Mesenchymal stem cell (in vitro differentiated cells and primary cell): ENCODE measurements at regions not wholly inside any gene's neighbourhood (a gene's known extent, or its start where the extent isn't known, plus 50 kb on each side); places are given as distances from the start of the nearest gene placed in this dataset.
"Not testable (repeated sequence)": the region's sequence is repeated elsewhere in the genome, so short reads cannot be mapped to it uniquely, and the experiment has no call there.

Experiments used
- DNase-seq: peaks from one replicate; pipeline ENCODE4 v3.0.0-alpha.2; 2013
- H2AFZ ChIP-seq: one replicate; pipeline ENCODE4 v1.6.1; 2013; ENCODE audit warnings: low read depth, mild to moderate bottlenecking, control low read depth, inconsistent platforms, low read length, moderate library complexity
- H2AK5ac ChIP-seq: 2 replicates; pipeline ENCODE4 v1.6.1; 2013; ENCODE audit warnings: low read length, moderate library complexity, mild to moderate bottlenecking, inconsistent platforms; ENCODE audit not compliant: severe bottlenecking
- H2BK120ac ChIP-seq: one replicate; pipeline ENCODE4 v1.6.1; 2013; ENCODE audit warnings: low read depth, mild to moderate bottlenecking, inconsistent platforms, low read length, moderate library complexity
- H2BK12ac ChIP-seq, 2 experiments: one replicate each; pipeline ENCODE4 v1.6.1; 2013; ENCODE audit warnings: inconsistent platforms in 2 of 2, low read length in 2 of 2, mild to moderate bottlenecking in 2 of 2, moderate library complexity in 2 of 2, control low read depth in 1 of 2
- H2BK15ac ChIP-seq: one replicate; pipeline ENCODE4 v1.6.1; 2013; ENCODE audit warnings: mild to moderate bottlenecking, low read depth, inconsistent platforms; ENCODE audit not compliant: poor library complexity, severe bottlenecking
- H2BK5ac ChIP-seq: 2 replicates; pipeline ENCODE4 v1.6.1; 2013; ENCODE audit warnings: low read depth, mild to moderate bottlenecking, low read length, control low read depth, inconsistent platforms; ENCODE audit not compliant: poor library complexity, severe bottlenecking
- H3K14ac ChIP-seq, 2 experiments: one replicate each; pipeline ENCODE4 v1.6.1; 2013; ENCODE audit warnings: inconsistent platforms in 2 of 2, low read length in 2 of 2, control low read depth in 1 of 2, mild to moderate bottlenecking in 1 of 2, moderate library complexity in 1 of 2
- H3K18ac ChIP-seq, 2 experiments: one replicate each; pipeline ENCODE4 v1.6.1; 2013; ENCODE audit warnings: inconsistent platforms in 2 of 2, low read length in 2 of 2, control low read depth in 1 of 2, low read depth in 1 of 2, mild to moderate bottlenecking in 1 of 2
- H3K23ac ChIP-seq, 2 experiments: one replicate each; pipeline ENCODE4 v1.6.1; 2013; ENCODE audit warnings: inconsistent platforms in 2 of 2, low read length in 2 of 2, mild to moderate bottlenecking in 2 of 2, moderate library complexity in 2 of 2, control low read depth in 1 of 2
- H3K27ac ChIP-seq: 2 replicates; pipeline ENCODE4 v1.5.1; 2013; ENCODE audit warnings: mild to moderate bottlenecking, moderate library complexity, low read length, control low read depth, inconsistent platforms; ENCODE audit not compliant: poor library complexity, severe bottlenecking
- H3K27me3 ChIP-seq, 2 experiments: 2 replicates each; pipeline versions ENCODE4 v1.6.1 to v1.7.0; 2013; ENCODE audit warnings: low read length in 2 of 2, mild to moderate bottlenecking in 2 of 2, moderate library complexity in 2 of 2, control low read depth in 1 of 2, inconsistent platforms in 1 of 2; ENCODE audit not compliant: control insufficient read depth in 1 of 2, insufficient read depth in 1 of 2
- H3K36me3 ChIP-seq, 2 experiments: 2 replicates each; pipeline versions ENCODE4 v1.6.1 to v1.7.0; 2013; ENCODE audit warnings: low read length in 2 of 2, control low read depth in 1 of 2, inconsistent platforms in 1 of 2, low read depth in 1 of 2, mild to moderate bottlenecking in 1 of 2; ENCODE audit not compliant: insufficient read depth in 2 of 2, control insufficient read depth in 1 of 2
- H3K4ac ChIP-seq, 2 experiments: one replicate each; pipeline ENCODE4 v1.6.1; 2013; ENCODE audit warnings: inconsistent platforms in 2 of 2, low read length in 2 of 2, mild to moderate bottlenecking in 2 of 2, moderate library complexity in 2 of 2, control low read depth in 1 of 2, low read depth in 1 of 2
- H3K4me1 ChIP-seq: 2 replicates; pipeline ENCODE4 v1.6.1; 2013; ENCODE audit warnings: low read depth, low read length, control low read depth; ENCODE audit not compliant: control insufficient read depth, insufficient read depth
- H3K4me2 ChIP-seq: 2 replicates; pipeline ENCODE4 v1.6.1; 2013; ENCODE audit warnings: low read length, mild to moderate bottlenecking, inconsistent platforms; ENCODE audit not compliant: poor library complexity, severe bottlenecking
- H3K4me3 ChIP-seq, 2 experiments: 2 replicates each; pipeline versions ENCODE4 v1.5.1 to v1.7.0; 2013; ENCODE audit warnings: low read length in 2 of 2, mild to moderate bottlenecking in 2 of 2, control low read depth in 1 of 2, low read depth in 1 of 2; ENCODE audit not compliant: insufficient read depth in 1 of 2
- H3K79me1 ChIP-seq: replicated peaks from 2 replicates; pipeline ENCODE4 v1.6.1; 2013; ENCODE audit warnings: mild to moderate bottlenecking, control low read depth, low read length, inconsistent platforms; ENCODE audit not compliant: poor library complexity, severe bottlenecking
- H3K9ac ChIP-seq: 2 replicates; pipeline ENCODE4 v1.7.0; 2013; ENCODE audit warnings: mild to moderate bottlenecking, low read length, moderate library complexity
- H3K9me3 ChIP-seq: 2 replicates; pipeline ENCODE4 v1.7.0; 2013; ENCODE audit warnings: mild to moderate bottlenecking, low read length; ENCODE audit not compliant: control insufficient read depth
- H4K8ac ChIP-seq: one replicate; pipeline ENCODE4 v1.6.1; 2013; ENCODE audit warnings: inconsistent platforms, mild to moderate bottlenecking, low read length, moderate library complexity
- H4K91ac ChIP-seq: one replicate; pipeline ENCODE4 v1.6.1; 2013; ENCODE audit warnings: mild to moderate bottlenecking, low read length, inconsistent platforms
- WGBS: methylation state at CpG from one replicate; pipeline ENCODE4 v1.1.7; 2013; ENCODE audit warnings: mixed read lengths; 5-methylcytosine and 5-hydroxymethylcytosine counted together

- not testable (repeated sequence) for H2AK5ac ChIP-seq, H3K4ac ChIP-seq, H3K9ac ChIP-seq, H2BK5ac ChIP-seq, H3K4me2 ChIP-seq, H2AFZ ChIP-seq, H3K14ac ChIP-seq, H2BK15ac ChIP-seq, H3K27me3 ChIP-seq, H3K4me1 ChIP-seq, H4K91ac ChIP-seq, H3K27ac ChIP-seq, DNase-seq, H3K4me3 ChIP-seq, H3K23ac ChIP-seq, H3K79me1 ChIP-seq, H3K9me3 ChIP-seq, H2BK12ac ChIP-seq, H2BK120ac ChIP-seq, H3K18ac ChIP-seq, H4K8ac ChIP-seq, H3K36me3 ChIP-seq
- 100% methylated on average over 1 of the region's 43 CpGs for WGBS
Observed at GRCh38 chr21:6126976-6127732, 4394.2 kb upstream of the TPTE start.

GRCh38 chr21:6130734-6131133 is 4390.6 kb upstream of the TPTE start:
- not testable (repeated sequence) for H3K4me2 ChIP-seq, H4K8ac ChIP-seq, H2AFZ ChIP-seq, H3K23ac ChIP-seq, H3K14ac ChIP-seq, H3K4me1 ChIP-seq, H2AK5ac ChIP-seq, H3K18ac ChIP-seq, H3K9me3 ChIP-seq, H4K91ac ChIP-seq, H3K79me1 ChIP-seq, H2BK5ac ChIP-seq, H2BK120ac ChIP-seq, H3K36me3 ChIP-seq, DNase-seq, H3K27me3 ChIP-seq, H2BK15ac ChIP-seq, H3K4me3 ChIP-seq, H2BK12ac ChIP-seq, H3K9ac ChIP-seq, H3K4ac ChIP-seq, H3K27ac ChIP-seq
- no CpG with 5 or more reads among the region's 13 CpGs for WGBS

GRCh38 chr21:6133373-6133772 is 4388.0 kb upstream of the TPTE start:
- H2BK12ac ChIP-seq, H3K9ac ChIP-seq, H3K4me3 ChIP-seq, H3K27ac ChIP-seq, H3K36me3 ChIP-seq, H2BK5ac ChIP-seq, H4K8ac ChIP-seq, H4K91ac ChIP-seq, H3K4ac ChIP-seq, H2BK120ac ChIP-seq, H3K4me1 ChIP-seq, H2BK15ac ChIP-seq, DNase-seq, H3K4me2 ChIP-seq, H3K27me3 ChIP-seq, H3K23ac ChIP-seq, H3K18ac ChIP-seq, H3K14ac ChIP-seq, H2AK5ac ChIP-seq, H3K9me3 ChIP-seq, H3K79me1 ChIP-seq, H2AFZ ChIP-seq: not testable (repeated sequence)
- WGBS, result no CpG with 5 or more reads among the region's 11 CpGs

- not testable (repeated sequence) for H4K8ac ChIP-seq, H3K14ac ChIP-seq, H3K36me3 ChIP-seq, H3K23ac ChIP-seq, H2BK15ac ChIP-seq, H2BK5ac ChIP-seq, H2BK120ac ChIP-seq, H3K4me1 ChIP-seq, H3K4ac ChIP-seq, H4K91ac ChIP-seq, H3K18ac ChIP-seq, H3K9ac ChIP-seq, H2AK5ac ChIP-seq, H3K4me2 ChIP-seq, H3K27ac ChIP-seq, DNase-seq, H3K27me3 ChIP-seq, H3K79me1 ChIP-seq, H2AFZ ChIP-seq, H3K4me3 ChIP-seq, H2BK12ac ChIP-seq, H3K9me3 ChIP-seq
- no CpG with 5 or more reads among the region's 22 CpGs for WGBS
Observed at GRCh38 chr21:6133852-6134630, 4387.3 kb upstream of the TPTE start.
